ENCODE measurements at regions not wholly inside any gene's neighbourhood (a gene's known extent, or its start where the extent isn't known, plus 50 kb on each side); places are given as distances from the start of the nearest gene placed in this dataset.

- Histone ChIP-seq H3K4me1 (no peaks in the 10 kb centered on the region; the same call in 1 of the 2 replicates), H3K36me3 (no peaks in the 10 kb centered on the region), H3K27me3 (no peaks in the 10 kb centered on the region), H3K4me3 (ENCODE audit: low read depth, low read length) (no peak overlapping the region), H3K9me3 (no peaks in the 10 kb centered on the region)
- no peak for TF ChIP-seq CTCF (IDR thresholded peaks at IDR 0.05; ENCODE audit: low read depth, low read length)
- DNase-seq, result no peak
Observed at GRCh38 chr3:3288255-3288654, 108.8 kb upstream of the CRBN start.

- Histone ChIP-seq H3K27me3 (no peaks in the 10 kb centered on the region), H3K4me1 (no peaks in the 10 kb centered on the region; the same call in 1 of the 2 replicates), H3K4me3 (ENCODE audit: low read depth, low read length) (no peak overlapping the region), H3K36me3 (no peaks in the 10 kb centered on the region), H3K9me3 (no peaks in the 10 kb centered on the region)
- peak; percentile 69 for DNase-seq
- TF ChIP-seq CTCF (IDR thresholded peaks at IDR 0.05; ENCODE audit: low read depth, low read length), result no peak
Observed at GRCh38 chr3:3286014-3286413, 106.5 kb upstream of the CRBN start.

GRCh38 chr3:3281024-3281423 lies 101.5 kb upstream of the CRBN start:
- Histone ChIP-seq H3K27me3 (no peaks in the 10 kb centered on the region), H3K4me3 (ENCODE audit: low read depth, low read length) (no peak overlapping the region), H3K9me3 (no peaks in the 10 kb centered on the region), H3K4me1 (no peaks in the 10 kb centered on the region), H3K36me3 (no peaks in the 10 kb centered on the region)
- no peak for TF ChIP-seq CTCF (IDR thresholded peaks at IDR 0.05; ENCODE audit: low read depth, low read length)
- no peak for DNase-seq

- Histone ChIP-seq H3K27me3 (no peaks in the 10 kb centered on the region), H3K4me3 (ENCODE audit: low read depth, low read length) (no peak overlapping the region), H3K36me3 (no peaks in the 10 kb centered on the region), H3K4me1 (no peaks in the 10 kb centered on the region), H3K9me3 (no peaks in the 10 kb centered on the region)
- no peak for DNase-seq
- TF ChIP-seq CTCF (IDR thresholded peaks at IDR 0.05; ENCODE audit: low read depth, low read length), result no peak
Observed at GRCh38 chr3:3280396-3280795, 100.9 kb upstream of the CRBN start.

- no peak for TF ChIP-seq CTCF (IDR thresholded peaks at IDR 0.05; ENCODE audit: low read depth, low read length)
- no peak for DNase-seq
- H3K9me3 ChIP-seq, result no peaks in the 10 kb centered on the region
Observed at GRCh38 chr3:3278073-3278472, 98.6 kb upstream of the CRBN start.

GRCh38 chr3:3276630-3277029 lies 97.1 kb upstream of the CRBN start:
- Histone ChIP-seq H3K9me3 (no peaks in the 10 kb centered on the region), H3K4me3 (ENCODE audit: low read depth, low read length) (no peak overlapping the region), H3K4me1 (no peaks in the 10 kb centered on the region), H3K36me3 (no peaks in the 10 kb centered on the region), H3K27me3 (no peaks in the 10 kb centered on the region)
- no peak for DNase-seq
- no peak for TF ChIP-seq CTCF (IDR thresholded peaks at IDR 0.05; ENCODE audit: low read depth, low read length)

More at GRCh38 chr3:3278073-3278472, 98.6 kb upstream of the CRBN start:
- Histone ChIP-seq H3K27me3 (no peaks in the 10 kb centered on the region), H3K4me1 (no peaks in the 10 kb centered on the region), H3K36me3 (no peaks in the 10 kb centered on the region), H3K4me3 (ENCODE audit: low read depth, low read length) (no peak overlapping the region)
